Coronary artery (tissue), 2 donors: ENCODE measurements at regions not wholly inside any gene's neighbourhood (a gene's known extent, or its start where the extent isn't known, plus 50 kb on each side); places are given as distances from the start of the nearest gene placed in this dataset.

ENCODE experiments used
- DNase-seq: peaks from one replicate; pipeline ENCODE4 v3.0.0-alpha.2; 2017; ENCODE audit warnings: low spot score
- H3K27ac ChIP-seq, 2 donors: fragments of 200-600 bp; sonication (generic); one replicate each; pipeline ENCODE4 v1.5.1; 2016 to 2019
- H3K4me3 ChIP-seq: fragments of 200-600 bp; sonication (generic); 2 replicates; pipeline ENCODE4 v1.5.1; 2016; ENCODE audit warnings: mild to moderate bottlenecking, moderate library complexity
- CTCF ChIP-seq: fragments of 200-600 bp; sonication (generic); IDR thresholded peaks from one replicate; pipeline ENCODE4 v1.5.1; 2019; ENCODE audit warnings: antibody characterized with exemption

- no peak overlapping the region for H3K27ac ChIP-seq
- no peak for TF ChIP-seq CTCF
- no peak for DNase-seq
- H3K4me3 ChIP-seq, result no peak overlapping the region
Measured at GRCh38 chr9:134217431-134218210, 53.3 kb upstream of the RNU6ATAC start.

- TF ChIP-seq CTCF, result no peak
- DNase-seq, result no peak
Measured at GRCh38 chr9:134218230-134218629, 53.9 kb upstream of the RNU6ATAC start.

GRCh38 chr9:134219646-134220060 lies 55.3 kb upstream of the RNU6ATAC start:
- TF ChIP-seq CTCF, result no peak
- no peak for DNase-seq
- H3K4me3 ChIP-seq, result no peak overlapping the region
- H3K27ac ChIP-seq, result no peak overlapping the region

More at GRCh38 chr9:134218230-134218629, 53.9 kb upstream of the RNU6ATAC start:
- no peak overlapping the region for H3K4me3 ChIP-seq
- H3K27ac ChIP-seq, result no peak overlapping the region

- H3K27ac ChIP-seq, result no peak overlapping the region
- DNase-seq, result no peak
Measured at GRCh38 chr9:134220311-134220710, 55.9 kb upstream of the RNU6ATAC start.

GRCh38 chr9:134221273-134222017 lies 57.1 kb upstream of the RNU6ATAC start:
- no peak for DNase-seq
- Histone ChIP-seq H3K4me3 (no peak overlapping the region), H3K27ac (no peak overlapping the region)
- TF ChIP-seq CTCF, result no peak

More at GRCh38 chr9:134220311-134220710, 55.9 kb upstream of the RNU6ATAC start:
- no peak for TF ChIP-seq CTCF
- no peak overlapping the region for H3K4me3 ChIP-seq

- Histone ChIP-seq H3K4me3 (no peak overlapping the region), H3K27ac (no peak overlapping the region)
- no peak for DNase-seq
- TF ChIP-seq CTCF, result no peak
Measured at GRCh38 chr9:134222018-134222573, 57.7 kb upstream of the RNU6ATAC start.
